ENCODE measurements at regions not wholly inside any gene's neighbourhood (a gene's known extent, or its start where the extent isn't known, plus 50 kb on each side); places are given as distances from the start of the nearest gene placed in this dataset.

GRCh38 chr22:48121984-48122383 is 1359.5 kb downstream of the TBC1D22A start:
- no peak for DNase-seq (ENCODE audit: low read depth, low spot score)
- H3K36me3 Mint-ChIP-seq (ENCODE audit: low read depth) = no peaks in the 10 kb centered on the region
- no peak for TF ChIP-seq CTCF (conservative IDR thresholded peaks at IDR 0.05)
- peaks cover 8% of the 10 kb centered on the region for H3K27me3 Mint-ChIP-seq (ENCODE audit: low read depth)
- no peaks in the 10 kb centered on the region for H3K4me1 Mint-ChIP-seq
- H3K4me3 Mint-ChIP-seq = no peak overlapping the region
- no peak overlapping the region for H3K27ac Mint-ChIP-seq (ENCODE audit: unreplicated experiment)
- peaks cover 3% of the 10 kb centered on the region for H3K9me3 Mint-ChIP-seq

GRCh38 chr22:48118654-48119053 is 1356.2 kb downstream of the TBC1D22A start:
- Mint-ChIP-seq H3K36me3 (ENCODE audit: low read depth) (no peaks in the 10 kb centered on the region), H3K4me1 (no peaks in the 10 kb centered on the region), H3K27ac (ENCODE audit: unreplicated experiment) (no peak overlapping the region), H3K4me3 (no peak overlapping the region), H3K27me3 (ENCODE audit: low read depth) (peaks cover 9% of the 10 kb centered on the region), H3K9me3 (peaks cover 3% of the 10 kb centered on the region)
- no peak for DNase-seq (ENCODE audit: low read depth, low spot score)
- TF ChIP-seq CTCF (conservative IDR thresholded peaks at IDR 0.05) = no peak

- Mint-ChIP-seq H3K4me1 (no peaks in the 10 kb centered on the region), H3K36me3 (ENCODE audit: low read depth) (no peaks in the 10 kb centered on the region), H3K27ac (ENCODE audit: unreplicated experiment) (no peak overlapping the region), H3K9me3 (no peaks in the 10 kb centered on the region), H3K27me3 (ENCODE audit: low read depth) (peaks cover 9% of the 10 kb centered on the region), H3K4me3 (no peak overlapping the region)
- TF ChIP-seq CTCF (conservative IDR thresholded peaks at IDR 0.05) = no peak
- DNase-seq (ENCODE audit: low read depth, low spot score) = no peak
Observed at GRCh38 chr22:48116871-48117270, 1354.4 kb downstream of the TBC1D22A start.

- Mint-ChIP-seq H3K4me3 (no peak overlapping the region), H3K27ac (ENCODE audit: unreplicated experiment) (no peak overlapping the region), H3K4me1 (no peaks in the 10 kb centered on the region), H3K27me3 (ENCODE audit: low read depth) (peaks cover 12% of the 10 kb centered on the region), H3K36me3 (ENCODE audit: low read depth) (no peaks in the 10 kb centered on the region), H3K9me3 (peaks cover 2% of the 10 kb centered on the region)
- DNase-seq (ENCODE audit: low read depth, low spot score) = no peak
- no peak for TF ChIP-seq CTCF (conservative IDR thresholded peaks at IDR 0.05)
Observed at GRCh38 chr22:48112687-48113521, 1350.5 kb downstream of the TBC1D22A start.

- Mint-ChIP-seq H3K36me3 (ENCODE audit: low read depth) (no peaks in the 10 kb centered on the region), H3K4me3 (no peak overlapping the region), H3K27me3 (ENCODE audit: low read depth) (peaks cover 15% of the 10 kb centered on the region), H3K4me1 (no peaks in the 10 kb centered on the region), H3K27ac (ENCODE audit: unreplicated experiment) (no peak overlapping the region), H3K9me3 (peaks cover 2% of the 10 kb centered on the region)
- no peak for DNase-seq (ENCODE audit: low read depth, low spot score)
- TF ChIP-seq CTCF (conservative IDR thresholded peaks at IDR 0.05) = no peak
Observed at GRCh38 chr22:48106715-48107259, 1344.3 kb downstream of the TBC1D22A start.

Data from neural crest cell (in vitro differentiated cells).